SU-DHL-6 (cell line): ENCODE measurements at regions not wholly inside any gene's neighbourhood (a gene's known extent, or its start where the extent isn't known, plus 50 kb on each side); places are given as distances from the start of the nearest gene placed in this dataset.

Experiments
- H2AFZ ChIP-seq: fragments of 200-600 bp; sonication (generic); 2 replicates; pipeline ENCODE4 v1.6.1; 2014; ENCODE audit warnings: low read depth, mild to moderate bottlenecking, moderate library complexity, mixed read lengths, antibody characterized with exemption, low read length; ENCODE audit not compliant: severe bottlenecking
- H3F3A ChIP-seq: fragments of 200-600 bp; shearing (Covaris generic); 2 replicates; pipeline ENCODE4 v1.6.0; 2016; ENCODE audit warnings: antibody characterized with exemption, mild to moderate bottlenecking; ENCODE audit not compliant: insufficient read depth
- H3K27ac ChIP-seq: fragments of 200-600 bp; sonication (generic); 2 replicates; pipeline ENCODE4 v1.5.1; 2016; ENCODE audit warnings: low read depth, mild to moderate bottlenecking, low read length, moderate library complexity, mixed read lengths
- H3K27me3 ChIP-seq: fragments of 200-600 bp; sonication (generic), shearing (Covaris generic); 2 replicates; pipeline ENCODE4 v1.6.0; 2014; ENCODE audit warnings: mild to moderate bottlenecking, low read length
- H3K36me3 ChIP-seq: fragments of 200-600 bp; sonication (generic); 2 replicates; pipeline ENCODE4 v1.6.1; 2014; ENCODE audit warnings: mild to moderate bottlenecking, low read length, mixed read lengths
- H3K4me2 ChIP-seq: fragments of 300-600, 200-600 bp; shearing (Covaris generic), sonication (generic); 2 replicates; pipeline ENCODE4 v1.6.0; 2014; ENCODE audit warnings: low read length, low read depth, mild to moderate bottlenecking; ENCODE audit not compliant: poor library complexity, severe bottlenecking
- H3K4me3 ChIP-seq: fragments of 200-600 bp; sonication (generic); 2 replicates; pipeline ENCODE4 v1.5.1; 2014; ENCODE audit warnings: antibody characterized with exemption, low read length, mild to moderate bottlenecking, mixed read lengths; ENCODE audit not compliant: insufficient read depth, poor library complexity, severe bottlenecking
- H3K79me2 ChIP-seq: fragments of 200-600 bp; sonication (generic); 2 replicates; pipeline ENCODE4 v1.6.1; 2014; ENCODE audit warnings: mild to moderate bottlenecking, low read length, moderate library complexity; ENCODE audit not compliant: insufficient read depth
- H3K9ac ChIP-seq: fragments of 200-600 bp; sonication (generic); 2 replicates; pipeline ENCODE4 v1.7.0; 2014; ENCODE audit warnings: mild to moderate bottlenecking, low read length
- H3K9me2 ChIP-seq: fragments of 200-600 bp; sonication (generic); replicated peaks from 2 replicates; pipeline ENCODE4 v1.6.1; 2014; ENCODE audit warnings: low read length; ENCODE audit not compliant: insufficient read depth
- H3K9me3 ChIP-seq: fragments of 200-600 bp; sonication (generic); 2 replicates; pipeline ENCODE4 v1.6.1; 2014; ENCODE audit warnings: low read length, mixed read lengths; ENCODE audit not compliant: insufficient read depth
- H4K20me1 ChIP-seq: fragments of 200-600 bp; sonication (generic); 2 replicates; pipeline ENCODE4 v1.6.1; 2014; ENCODE audit warnings: low read depth, mild to moderate bottlenecking, antibody characterized with exemption, low read length, moderate library complexity, mixed read lengths
- EZH2phosphoT487 ChIP-seq: fragments of 200-600 bp; sonication (generic), shearing (Covaris generic); conservative IDR thresholded peaks from 2 replicates; pipeline ENCODE4 v1.6.1; 2018; ENCODE audit warnings: mild to moderate bottlenecking, antibody characterized with exemption, low read length, moderate library complexity, mixed read lengths
- TF ChIP-seq, protein P1 (sequence below): fragments of 200-600 bp; sonication (generic); IDR thresholded peaks from one replicate; pipeline ENCODE4 v1.5.1; 2017; ENCODE audit warnings: antibody characterized with exemption, mild to moderate bottlenecking, low read length, moderate library complexity; ENCODE audit not compliant: insufficient read depth, poor library complexity, severe bottlenecking

- Histone ChIP-seq H3K4me3 (no peak overlapping the region), H2AFZ (no peak overlapping the region), H3K27me3 (no peaks in the 10 kb centered on the region), H3K27ac (no peak overlapping the region), H3K9me2 (no peaks in the 10 kb centered on the region), H3K9me3 (no peaks in the 10 kb centered on the region), H3F3A (no peaks in the 10 kb centered on the region), H3K79me2 (no peaks in the 10 kb centered on the region), H4K20me1 (no peaks in the 10 kb centered on the region), H3K36me3 (no peaks in the 10 kb centered on the region), H3K9ac (no peak overlapping the region), H3K4me2 (no peak overlapping the region)
- no peak for TF ChIP-seq EZH2phosphoT487
- TF ChIP-seq, protein P1, sequence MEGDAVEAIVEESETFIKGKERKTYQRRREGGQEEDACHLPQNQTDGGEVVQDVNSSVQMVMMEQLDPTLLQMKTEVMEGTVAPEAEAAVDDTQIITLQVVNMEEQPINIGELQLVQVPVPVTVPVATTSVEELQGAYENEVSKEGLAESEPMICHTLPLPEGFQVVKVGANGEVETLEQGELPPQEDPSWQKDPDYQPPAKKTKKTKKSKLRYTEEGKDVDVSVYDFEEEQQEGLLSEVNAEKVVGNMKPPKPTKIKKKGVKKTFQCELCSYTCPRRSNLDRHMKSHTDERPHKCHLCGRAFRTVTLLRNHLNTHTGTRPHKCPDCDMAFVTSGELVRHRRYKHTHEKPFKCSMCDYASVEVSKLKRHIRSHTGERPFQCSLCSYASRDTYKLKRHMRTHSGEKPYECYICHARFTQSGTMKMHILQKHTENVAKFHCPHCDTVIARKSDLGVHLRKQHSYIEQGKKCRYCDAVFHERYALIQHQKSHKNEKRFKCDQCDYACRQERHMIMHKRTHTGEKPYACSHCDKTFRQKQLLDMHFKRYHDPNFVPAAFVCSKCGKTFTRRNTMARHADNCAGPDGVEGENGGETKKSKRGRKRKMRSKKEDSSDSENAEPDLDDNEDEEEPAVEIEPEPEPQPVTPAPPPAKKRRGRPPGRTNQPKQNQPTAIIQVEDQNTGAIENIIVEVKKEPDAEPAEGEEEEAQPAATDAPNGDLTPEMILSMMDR = no peak
Measured at GRCh38 chr5:85938201-85938600, 679.5 kb upstream of the COX7C start.

DNA sequence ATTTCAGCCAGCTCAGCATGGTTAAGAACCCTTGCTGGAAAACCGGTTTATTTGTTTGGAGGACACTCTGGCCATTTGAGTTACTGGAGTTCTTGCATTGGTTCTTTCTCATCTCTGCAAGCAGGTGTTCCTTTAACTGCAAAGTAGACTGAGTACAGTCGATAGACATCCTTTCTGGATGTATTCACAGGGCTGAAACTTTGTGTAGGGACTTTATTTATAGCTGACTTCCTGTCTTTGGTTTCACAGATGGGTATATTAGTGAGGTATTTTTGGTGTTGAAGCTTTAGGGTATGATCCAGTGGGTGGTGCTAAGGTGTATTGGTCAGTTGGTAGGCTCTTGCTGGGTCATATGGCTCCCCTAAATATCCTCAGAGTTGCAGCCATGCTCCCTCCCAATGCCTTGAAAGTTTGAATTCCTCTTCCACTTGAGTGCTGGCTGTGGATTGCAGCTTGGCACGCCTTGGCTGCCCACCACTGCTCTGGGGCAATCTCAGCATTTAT lies 666.0 kb upstream of the COX7C start:
- no peaks in the 10 kb centered on the region for H3K9me2 ChIP-seq
- no peaks in the 10 kb centered on the region for H3K27me3 ChIP-seq
- H3K9me3 ChIP-seq = no peaks in the 10 kb centered on the region
- no peak overlapping the region for H3K9ac ChIP-seq
- no peaks in the 10 kb centered on the region for H3K36me3 ChIP-seq
- H4K20me1 ChIP-seq = no peaks in the 10 kb centered on the region
- no peak overlapping the region for H3K4me3 ChIP-seq
- no peak overlapping the region for H2AFZ ChIP-seq
- H3K4me2 ChIP-seq = no peak overlapping the region
- H3K27ac ChIP-seq = no peak overlapping the region
- TF ChIP-seq EZH2phosphoT487 = no peak
- TF ChIP-seq, protein P1 = no peak
- no peaks in the 10 kb centered on the region for H3F3A ChIP-seq
- H3K79me2 ChIP-seq = no peaks in the 10 kb centered on the region

DNA sequence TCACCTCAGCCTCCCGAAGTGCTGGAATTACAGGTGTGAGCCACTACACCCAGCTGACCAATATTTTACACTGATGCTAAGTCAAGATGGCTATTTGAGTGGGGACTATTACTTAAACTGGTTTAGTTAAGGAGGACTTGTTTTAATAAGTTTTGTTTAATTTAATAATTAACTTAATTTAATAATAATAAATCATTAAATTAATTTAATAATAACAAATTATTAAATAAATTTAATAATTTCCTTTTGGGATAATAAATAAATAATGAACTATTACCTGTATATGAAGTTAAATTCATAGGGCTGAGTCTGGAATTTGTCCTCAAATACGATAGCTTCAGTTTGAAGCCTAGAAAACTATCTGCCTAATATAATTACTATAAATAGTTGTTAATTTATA lies 665.1 kb upstream of the COX7C start:
- Histone ChIP-seq H2AFZ (no peak overlapping the region), H3K9me2 (no peaks in the 10 kb centered on the region), H3K27me3 (no peaks in the 10 kb centered on the region), H3K79me2 (no peaks in the 10 kb centered on the region), H3K27ac (no peak overlapping the region), H3K9ac (no peak overlapping the region), H3K9me3 (no peaks in the 10 kb centered on the region), H3K4me2 (no peak overlapping the region), H3K4me3 (no peak overlapping the region), H3K36me3 (no peaks in the 10 kb centered on the region), H4K20me1 (no peaks in the 10 kb centered on the region), H3F3A (no peaks in the 10 kb centered on the region)
- TF ChIP-seq, protein P1 = no peak
- TF ChIP-seq EZH2phosphoT487 = no peak
